B cell (primary cell): ENCODE measurements at regions not wholly inside any gene's neighbourhood (a gene's known extent, or its start where the extent isn't known, plus 50 kb on each side); places are given as distances from the start of the nearest gene placed in this dataset.

Source experiments
- ATAC-seq: fragments of 200-7000 bp; cut with Tn5 transposase; one replicate; pipeline ENCODE4 v1.10.0; 2021; ENCODE audit warnings: low read depth, mild to moderate bottlenecking, moderate number of reproducible peaks, moderate library complexity
- CTCF ChIA-PET: fragments of 350-600 bp; sonication (Branson Sonifier 250); formaldehyde crosslinking; loops from one replicate; lab custom pipeline; 2021; ENCODE audit warnings: antibody characterized with exemption, inconsistent platforms; lab: Charles Lee
- POLR2A ChIA-PET: fragments of 350-600 bp; sonication (Branson Sonifier 250); formaldehyde crosslinking; loops from one replicate; lab custom pipeline; 2021; ENCODE audit warnings: antibody characterized with exemption; lab: Charles Lee
- DNase-seq: peaks from one replicate; pipeline ENCODE4 v3.0.0; 2013
- H2AFZ ChIP-seq: 2 replicates; pipeline ENCODE4 v1.6.1; 2012; ENCODE audit warnings: mild to moderate bottlenecking, low read depth, low read length; ENCODE audit not compliant: insufficient read depth, poor library complexity, severe bottlenecking
- H3K27ac ChIP-seq, 2 donors: 1 replicate in 1 of 2; 2 replicates in 1 of 2; pipeline ENCODE4 v1.5.1; 2012 to 2013; ENCODE audit warnings: low read length in 2 of 2, mild to moderate bottlenecking in 2 of 2, moderate library complexity in 1 of 2
- H3K27me3 ChIP-seq, 4 experiments: fragments of 200-600 bp in 1 of 4; sonication (generic) in 1 of 4; replicated peaks in 1 of 4; 1 replicate in 2 of 4; 2 replicates in 2 of 4; pipeline versions ENCODE4 v1.6.1 to v1.7.0; 2013 to 2016; ENCODE audit warnings: low read length in 3 of 4, mild to moderate bottlenecking in 2 of 4, mixed read lengths in 1 of 4, moderate library complexity in 1 of 4; ENCODE audit not compliant: insufficient read depth in 4 of 4, control insufficient read depth in 3 of 4; ENCODE audit errors: control extremely low read depth in 1 of 4
- H3K36me3 ChIP-seq, 2 experiments: replicated peaks in 1 of 2; 1 replicate in 1 of 2; 2 replicates in 1 of 2; pipeline versions ENCODE4 v1.6.1 to v1.7.1; 2013; ENCODE audit warnings: low read length in 1 of 2; ENCODE audit not compliant: insufficient read depth in 2 of 2, control insufficient read depth in 1 of 2; ENCODE audit errors: control extremely low read depth in 1 of 2, extremely low read depth in 1 of 2
- H3K4me1 ChIP-seq, 2 donors: fragments of 200-600 bp in 1 of 2; sonication (generic) in 1 of 2; 1 replicate in 1 of 2; 2 replicates in 1 of 2; pipeline versions ENCODE4 v1.5.1 to v1.6.1; 2013 to 2017; ENCODE audit warnings: low read length in 2 of 2; ENCODE audit not compliant: control insufficient read depth in 2 of 2, insufficient read depth in 2 of 2
- H3K4me2 ChIP-seq: replicated peaks from 2 replicates; pipeline ENCODE3; 2012; ENCODE audit warnings: mild to moderate bottlenecking, low read depth, low read length; ENCODE audit not compliant: poor library complexity, severe bottlenecking
- H3K4me3 ChIP-seq, 5 experiments: fragments of 200-600 bp in 1 of 5; sonication (generic) in 1 of 5; 1 replicate in 3 of 5; 2 replicates in 2 of 5; pipeline versions ENCODE4 v1.5.1 to v1.7.0; 2011 to 2016; ENCODE audit warnings: low read length in 4 of 5, mild to moderate bottlenecking in 4 of 5, low read depth in 2 of 5, control low read depth in 1 of 5, moderate library complexity in 1 of 5; ENCODE audit not compliant: insufficient read depth in 1 of 5; ENCODE audit errors: control extremely low read depth in 1 of 5, extremely low read depth in 1 of 5
- H3K79me2 ChIP-seq: fragments of 200-600 bp; sonication (generic); one replicate; pipeline ENCODE4 v1.6.0; 2016; ENCODE audit warnings: low read length; ENCODE audit not compliant: control insufficient read depth, insufficient read depth
- H3K9ac ChIP-seq: fragments of 200-600 bp; sonication (generic); 2 replicates; pipeline ENCODE4 v1.6.1; 2017; ENCODE audit warnings: mild to moderate bottlenecking, low read length, moderate library complexity
- H3K9me3 ChIP-seq, 3 donors: one replicate each; pipeline versions ENCODE4 v1.6.1 to v1.7.1; 2013; ENCODE audit warnings: low read length in 2 of 3; ENCODE audit not compliant: control insufficient read depth in 2 of 3, insufficient read depth in 1 of 3; ENCODE audit errors: control extremely low read depth in 1 of 3
- H4K20me1 ChIP-seq: 2 replicates; pipeline ENCODE4 v1.6.0; 2012; ENCODE audit warnings: mild to moderate bottlenecking, low read length; ENCODE audit not compliant: insufficient read depth, control insufficient read depth, poor library complexity, severe bottlenecking
- H3K27ac Mint-ChIP-seq: one replicate; pipeline ENCODE4 v1.8.0; 2021; ENCODE audit warnings: mixed read lengths
- H3K27me3 Mint-ChIP-seq: one replicate; pipeline ENCODE4 v1.8.0; 2021; ENCODE audit warnings: mixed read lengths
- H3K4me1 Mint-ChIP-seq: one replicate; pipeline ENCODE4 v1.8.0; 2021; ENCODE audit warnings: mixed read lengths
- H3K4me3 Mint-ChIP-seq: one replicate; pipeline ENCODE4 v1.8.0; 2021; ENCODE audit warnings: mixed read lengths
- H3K9me3 Mint-ChIP-seq: one replicate; pipeline ENCODE4 v1.8.0; 2022; ENCODE audit warnings: mixed read lengths; ENCODE audit not compliant: insufficient read depth
- EZH2 ChIP-seq: IDR thresholded peaks from 2 replicates; pipeline ENCODE4 v1.6.1; 2012; ENCODE audit warnings: borderline replicate concordance, low read depth, mild to moderate bottlenecking, moderate library complexity, low read length; ENCODE audit not compliant: insufficient read depth, poor library complexity, severe bottlenecking
- WGBS: methylation state at CpG from one replicate; pipeline ENCODE4 v1.1.5; 2013; ENCODE audit warnings: missing lambda C conversion rate; ENCODE audit not compliant: insufficient coverage; 5-methylcytosine and 5-hydroxymethylcytosine counted together
- intact Hi-C: fragments of 100-400 bp; cut with micrococcal nuclease; formaldehyde crosslinking; loops from one replicate; pipeline ENCODE4 v1.10.0; 2022
- TF ChIP-seq, protein P1 (sequence below): fragments of 200-600 bp; IDR thresholded peaks from one replicate; pipeline ENCODE4 v1.8.0; 2022; ENCODE audit warnings: antibody characterized with exemption, mild to moderate bottlenecking

DNA sequence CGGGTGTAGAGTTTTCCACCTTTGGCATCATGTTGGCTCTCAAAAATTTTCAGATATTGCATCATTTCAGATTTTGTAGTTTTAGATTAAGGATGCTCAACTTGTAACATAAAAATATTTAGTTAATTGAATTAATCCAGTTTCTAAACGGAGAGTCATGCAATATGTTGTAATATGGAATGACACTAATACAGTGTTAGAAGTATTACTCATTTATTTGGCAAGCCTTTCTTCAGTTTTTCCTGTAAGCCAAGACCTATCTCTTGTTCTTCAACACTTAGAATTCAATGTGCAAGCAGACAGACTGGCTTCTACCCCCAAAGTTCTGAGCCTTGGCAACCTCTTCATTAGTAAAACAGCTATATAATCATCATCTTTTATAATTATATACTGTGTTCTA lies 985.0 kb upstream of the GOT2 start:
- Histone ChIP-seq H3K36me3 (no peaks in the 10 kb centered on the region), H3K4me2 (no peak overlapping the region), H3K4me1 (no peaks in the 10 kb centered on the region), H3K79me2 (no peaks in the 10 kb centered on the region), H3K27ac (no peak overlapping the region), H3K4me3 (no peak overlapping the region), H3K9me3 (no peaks in the 10 kb centered on the region), H4K20me1 (no peaks in the 10 kb centered on the region), H3K9ac (no peak overlapping the region), H2AFZ (no peak overlapping the region), H3K27me3 (no peaks in the 10 kb centered on the region)
- no peak for TF ChIP-seq EZH2
- TF ChIP-seq, protein P1, sequence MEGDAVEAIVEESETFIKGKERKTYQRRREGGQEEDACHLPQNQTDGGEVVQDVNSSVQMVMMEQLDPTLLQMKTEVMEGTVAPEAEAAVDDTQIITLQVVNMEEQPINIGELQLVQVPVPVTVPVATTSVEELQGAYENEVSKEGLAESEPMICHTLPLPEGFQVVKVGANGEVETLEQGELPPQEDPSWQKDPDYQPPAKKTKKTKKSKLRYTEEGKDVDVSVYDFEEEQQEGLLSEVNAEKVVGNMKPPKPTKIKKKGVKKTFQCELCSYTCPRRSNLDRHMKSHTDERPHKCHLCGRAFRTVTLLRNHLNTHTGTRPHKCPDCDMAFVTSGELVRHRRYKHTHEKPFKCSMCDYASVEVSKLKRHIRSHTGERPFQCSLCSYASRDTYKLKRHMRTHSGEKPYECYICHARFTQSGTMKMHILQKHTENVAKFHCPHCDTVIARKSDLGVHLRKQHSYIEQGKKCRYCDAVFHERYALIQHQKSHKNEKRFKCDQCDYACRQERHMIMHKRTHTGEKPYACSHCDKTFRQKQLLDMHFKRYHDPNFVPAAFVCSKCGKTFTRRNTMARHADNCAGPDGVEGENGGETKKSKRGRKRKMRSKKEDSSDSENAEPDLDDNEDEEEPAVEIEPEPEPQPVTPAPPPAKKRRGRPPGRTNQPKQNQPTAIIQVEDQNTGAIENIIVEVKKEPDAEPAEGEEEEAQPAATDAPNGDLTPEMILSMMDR = no peak
- Mint-ChIP-seq H3K27me3 (no peaks in the 10 kb centered on the region), H3K4me1 (no peaks in the 10 kb centered on the region), H3K27ac (no peak overlapping the region), H3K4me3 (no peak overlapping the region), H3K9me3 (peaks cover 5% of the 10 kb centered on the region)
- CTCF ChIA-PET = no interaction called here
- no peak for ATAC-seq
- intact Hi-C loops = no loop called here
- POLR2A ChIA-PET = no interaction called here
- WGBS = no CpG with 5 or more reads among the region's 2 CpGs
- no peak for DNase-seq

DNA sequence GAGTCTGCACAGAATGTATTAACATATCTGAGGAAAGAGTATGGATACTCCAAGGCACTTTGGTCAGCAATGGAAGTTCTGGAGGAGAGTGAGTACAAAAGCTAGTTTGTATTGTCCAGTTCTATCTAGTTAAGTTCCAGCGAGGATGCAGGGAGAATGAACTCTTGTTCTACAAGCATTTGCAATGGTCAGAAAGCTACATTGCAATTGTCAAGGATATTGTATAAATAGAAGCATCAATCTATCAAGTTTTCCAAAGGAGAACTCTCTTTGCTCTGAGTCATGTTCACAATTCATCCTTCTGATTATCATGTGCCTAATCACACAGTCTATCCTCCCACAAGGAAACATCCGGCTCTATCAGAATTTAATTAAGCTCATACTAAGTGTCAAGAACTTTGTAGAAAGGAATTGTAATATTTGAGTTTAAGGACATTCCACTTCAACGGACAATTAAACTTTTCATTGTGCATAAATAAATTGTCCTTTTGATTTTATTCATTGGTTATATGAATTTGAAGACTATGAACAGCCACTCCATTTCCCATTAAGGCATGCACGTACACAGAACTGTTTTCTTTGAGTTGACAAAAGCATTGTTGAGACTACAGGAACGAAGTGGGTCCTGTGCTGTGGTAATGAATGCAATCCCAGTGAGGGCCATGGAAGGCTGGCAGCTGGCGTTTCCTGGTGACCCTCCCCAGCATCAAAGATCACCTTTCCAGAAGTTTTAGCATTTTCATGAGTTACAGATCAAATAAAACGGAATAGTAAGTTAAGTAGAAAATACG lies 973.5 kb upstream of the GOT2 start:
- H3K4me3 Mint-ChIP-seq = no peak overlapping the region
- Histone ChIP-seq H3K9ac (no peak overlapping the region), H3K27me3 (no peaks in the 10 kb centered on the region), H2AFZ (no peak overlapping the region), H3K4me1 (no peaks in the 10 kb centered on the region), H3K9me3 (peaks cover 0 to 3% (median 0%) of the 10 kb centered on the region in 3 donors), H3K36me3 (no peaks in the 10 kb centered on the region), H3K27ac (no peak overlapping the region), H3K4me2 (no peak overlapping the region), H4K20me1 (no peaks in the 10 kb centered on the region), H3K79me2 (no peaks in the 10 kb centered on the region), H3K4me3 (no peak overlapping the region)
- no peaks in the 10 kb centered on the region for H3K27me3 Mint-ChIP-seq
- no peak for TF ChIP-seq EZH2
- TF ChIP-seq, protein P1 = no peak
- ChIA-PET CTCF (no interaction called here), POLR2A (no interaction called here)
- peaks cover 2% of the 10 kb centered on the region for H3K9me3 Mint-ChIP-seq
- ATAC-seq = no peak
- no peak overlapping the region for H3K27ac Mint-ChIP-seq
- intact Hi-C loops = no loop called here
- H3K4me1 Mint-ChIP-seq = no peaks in the 10 kb centered on the region
- no peak for DNase-seq
- WGBS = no CpG with 5 or more reads among the region's 8 CpGs
